GM19397 (cell line): ENCODE measurements at regions not wholly inside any gene's neighbourhood (a gene's known extent, or its start where the extent isn't known, plus 50 kb on each side); places are given as distances from the start of the nearest gene placed in this dataset.

Source experiments
- ATAC-seq: cut with Tn5 transposase; IDR thresholded peaks from one replicate; pipeline ENCODE4 v1.9.1; 2021; ENCODE audit warnings: mild to moderate bottlenecking, moderate library complexity; ENCODE audit not compliant: unreplicated experiment

DNA sequence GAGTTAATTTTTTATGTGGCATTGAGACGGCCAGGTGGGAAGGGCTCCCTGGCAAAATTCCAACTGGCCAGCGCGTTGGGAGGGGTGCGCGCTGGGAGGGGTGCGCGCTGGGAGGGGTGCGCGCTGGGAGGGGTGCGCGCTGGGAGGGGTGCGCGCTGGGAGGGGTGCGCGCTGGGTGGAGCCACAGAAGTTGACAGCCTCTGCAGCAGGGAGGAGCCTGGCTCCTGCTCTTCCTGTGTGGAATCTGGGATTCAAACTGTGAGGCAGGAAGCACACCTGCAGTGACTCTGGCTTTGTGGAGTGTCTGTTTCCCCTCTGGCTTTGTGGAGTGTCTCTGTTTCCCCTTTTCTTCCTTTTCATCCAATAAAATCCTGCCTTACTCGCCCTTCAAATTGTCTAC lies 147.9 kb upstream of the CBLN2 start:
- ATAC-seq = no peak

DNA sequence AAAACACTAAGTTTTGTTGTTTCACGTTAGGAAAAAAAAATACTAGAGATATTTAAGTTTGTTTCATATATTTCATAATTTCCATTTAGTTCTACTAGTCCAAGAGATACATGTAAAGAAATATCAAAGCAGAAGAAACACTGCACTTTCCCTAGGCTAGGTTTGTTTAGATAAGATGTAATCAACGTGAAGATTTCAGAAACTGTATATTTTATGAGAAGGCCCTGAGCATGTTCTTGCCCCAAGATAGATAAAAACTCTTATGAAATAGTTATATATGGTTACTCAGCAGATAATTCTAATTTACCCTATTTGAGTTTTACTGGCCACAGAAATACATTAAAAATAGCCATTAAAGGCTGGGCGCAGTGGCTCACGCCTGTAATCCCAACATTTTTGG lies 143.6 kb upstream of the CBLN2 start:
- ATAC-seq = no peak

GRCh38 chr18:72675394-72675793 lies 131.3 kb upstream of the CBLN2 start:
- no peak for ATAC-seq

DNA sequence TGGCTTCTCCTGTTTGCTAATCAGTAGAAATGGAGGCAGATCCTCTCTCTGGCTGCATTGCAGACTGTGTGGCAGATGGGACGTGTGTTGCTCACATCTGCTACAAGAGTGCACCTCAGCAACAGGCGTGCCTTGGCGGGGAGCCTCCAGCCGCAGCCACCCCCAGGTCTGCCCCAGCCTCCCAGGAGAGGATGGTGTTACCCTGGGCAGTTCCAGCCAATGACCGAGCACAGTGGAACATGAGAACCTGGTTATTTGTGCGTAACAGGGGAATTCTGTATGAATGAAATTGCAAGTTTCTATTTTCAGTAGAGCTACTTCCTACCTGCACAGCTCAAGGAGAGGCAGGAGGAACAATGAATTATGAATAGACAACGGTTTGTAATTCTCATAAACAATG lies 130.6 kb upstream of the CBLN2 start:
- ATAC-seq = peak; percentile 98

DNA sequence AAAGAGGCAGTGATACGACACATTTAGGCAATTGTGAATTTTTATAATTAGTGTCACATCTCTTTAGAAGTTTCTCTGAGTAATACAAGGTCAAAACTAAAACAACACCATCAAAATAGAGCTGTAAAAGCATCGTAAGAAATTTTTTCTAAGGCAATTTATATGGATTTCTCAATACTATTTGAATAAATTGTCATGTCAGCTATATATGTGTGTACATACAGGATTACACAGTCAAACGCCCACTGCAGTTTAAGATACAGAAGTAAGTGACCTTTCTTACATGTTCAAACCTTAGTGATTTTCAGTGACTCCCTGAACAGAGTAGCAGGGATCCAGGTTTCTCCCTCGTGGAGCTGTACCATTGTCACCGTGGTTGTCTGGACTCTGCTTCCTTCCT lies 129.1 kb upstream of the CBLN2 start:
- ATAC-seq = no peak

- ATAC-seq = no peak
Measured at GRCh38 chr18:72672364-72673184, 128.4 kb upstream of the CBLN2 start.

- ATAC-seq = no peak
Measured at GRCh38 chr18:72667932-72668331, 123.8 kb upstream of the CBLN2 start.

DNA sequence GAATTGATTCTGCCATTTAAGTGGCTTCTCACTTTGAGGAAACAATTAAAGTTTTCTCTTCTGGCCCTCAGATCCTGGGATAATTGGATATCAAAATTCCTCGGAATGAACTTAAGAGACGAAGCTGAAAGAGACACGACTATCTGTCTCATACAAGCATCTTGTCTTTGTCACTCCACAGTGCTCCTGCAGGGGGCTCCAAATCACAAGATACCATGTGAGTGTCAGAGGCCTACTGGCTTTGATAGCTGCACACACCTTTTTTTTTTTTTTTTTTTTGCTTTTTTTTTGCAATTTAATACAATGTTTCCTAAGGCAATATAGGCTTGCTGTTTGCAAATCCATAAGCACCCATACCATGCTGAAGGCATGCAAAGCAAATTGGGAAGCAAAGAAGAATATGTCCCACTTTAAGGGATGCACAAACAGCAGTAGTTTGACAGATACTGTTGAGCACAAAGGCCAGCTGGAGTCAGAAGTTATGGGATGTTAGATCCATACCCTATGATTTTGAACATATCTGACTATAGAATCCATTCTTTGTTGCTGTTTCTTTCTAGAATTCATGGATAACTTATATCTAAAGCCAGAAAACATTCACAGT lies 109.0 kb upstream of the CBLN2 start:
- ATAC-seq = peak; percentile 95

DNA sequence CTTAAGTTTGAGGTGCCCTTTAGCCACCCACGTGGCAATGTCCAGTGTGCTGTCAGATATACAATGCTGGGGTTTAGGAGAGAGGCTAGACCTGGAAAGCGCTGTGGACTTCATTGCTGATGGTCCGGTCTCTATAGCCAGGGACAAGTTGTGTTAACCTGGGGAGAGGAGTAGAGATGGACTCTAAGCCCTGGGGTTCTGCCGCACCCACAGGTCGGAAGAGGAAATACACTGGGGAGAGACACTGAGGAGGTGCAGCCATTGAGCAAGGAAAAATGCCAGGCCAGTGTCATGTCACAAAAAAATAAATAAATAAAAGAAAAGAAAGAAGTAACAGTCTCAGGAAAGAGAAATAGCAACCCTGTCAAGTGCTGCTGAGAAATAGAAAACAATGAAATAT lies 106.9 kb upstream of the CBLN2 start:
- ATAC-seq = no peak

GRCh38 chr18:72648481-72648960 lies 104.4 kb upstream of the CBLN2 start:
- ATAC-seq = no peak

DNA sequence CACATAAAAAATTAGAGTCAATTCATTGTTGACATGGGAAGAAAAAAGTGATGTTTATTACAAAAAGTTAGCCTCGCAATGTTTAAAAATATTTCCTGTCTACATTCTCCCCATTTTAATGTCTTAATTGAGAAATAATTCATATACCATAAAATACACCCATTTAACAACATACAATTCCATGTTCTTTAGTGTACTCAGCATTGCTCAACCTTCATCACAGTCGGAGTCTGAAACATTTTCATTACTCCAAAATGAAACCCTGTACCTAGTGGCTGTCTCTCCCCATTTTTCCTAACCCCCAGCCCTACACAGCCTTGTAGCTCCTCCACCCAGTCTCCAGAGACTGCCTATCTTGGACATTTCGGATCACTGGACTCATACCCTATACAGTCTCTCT lies 103.9 kb upstream of the CBLN2 start:
- no peak for ATAC-seq

- ATAC-seq = no peak
Measured at GRCh38 chr18:72640557-72640956, 96.4 kb upstream of the CBLN2 start.

DNA sequence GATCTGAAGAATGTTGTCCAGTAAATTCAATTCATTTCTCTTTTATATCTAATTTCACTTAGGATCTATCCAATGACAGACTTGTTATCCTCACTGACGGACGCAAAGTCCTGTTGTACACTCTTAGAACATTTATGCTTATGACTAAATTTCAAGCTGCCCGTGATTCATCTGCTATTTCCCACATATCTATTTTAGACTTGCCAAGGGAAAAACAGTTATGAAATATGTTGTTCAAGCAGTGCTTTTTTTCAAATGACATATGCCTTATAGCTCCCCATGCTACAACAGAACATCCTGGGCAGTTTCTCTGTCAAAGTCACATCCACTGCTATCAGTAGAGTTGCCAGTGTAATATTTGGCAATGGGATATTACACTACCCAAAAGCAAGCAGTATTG lies 94.2 kb upstream of the CBLN2 start:
- ATAC-seq = no peak

DNA sequence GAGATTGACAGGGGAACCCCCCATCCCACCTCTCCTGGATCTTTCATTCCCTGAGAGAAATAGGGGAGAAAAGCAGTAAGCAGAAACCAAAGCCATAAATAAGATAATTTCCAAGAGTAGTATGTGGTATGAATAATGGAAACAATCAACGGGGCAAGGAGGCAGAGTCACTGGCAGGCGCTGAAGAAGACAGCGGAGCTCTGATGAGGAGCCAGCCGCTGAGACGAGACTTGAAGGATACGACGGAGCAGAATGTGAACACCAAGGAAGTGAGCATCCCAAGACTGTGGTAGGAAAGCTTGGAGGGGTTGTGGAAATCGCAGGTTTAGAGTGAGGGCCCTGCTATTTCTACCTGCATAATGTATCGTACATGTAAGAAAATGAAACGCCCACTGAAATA lies 93.6 kb upstream of the CBLN2 start:
- no peak for ATAC-seq

DNA sequence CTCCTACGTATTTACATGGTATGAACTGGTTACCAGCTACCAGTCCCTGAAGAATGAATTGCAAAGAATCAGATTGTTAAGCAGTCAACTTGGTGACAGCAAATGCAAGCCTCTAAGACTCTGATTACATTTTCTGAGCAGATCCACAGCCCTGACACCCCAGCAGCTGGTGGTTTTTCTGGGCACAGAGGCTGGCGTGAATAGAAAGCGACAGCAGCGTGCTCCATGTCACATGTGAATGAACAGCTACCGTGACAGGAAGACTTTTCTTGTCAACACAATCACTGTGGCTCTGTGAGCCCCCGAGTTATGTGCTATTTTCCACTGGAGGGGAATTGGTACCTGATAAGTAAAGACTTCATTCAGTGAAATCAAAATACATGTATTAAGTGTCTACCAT lies 93.2 kb upstream of the CBLN2 start:
- no peak for ATAC-seq

- no peak for ATAC-seq
Measured at GRCh38 chr18:72636611-72637010, 92.5 kb upstream of the CBLN2 start.

DNA sequence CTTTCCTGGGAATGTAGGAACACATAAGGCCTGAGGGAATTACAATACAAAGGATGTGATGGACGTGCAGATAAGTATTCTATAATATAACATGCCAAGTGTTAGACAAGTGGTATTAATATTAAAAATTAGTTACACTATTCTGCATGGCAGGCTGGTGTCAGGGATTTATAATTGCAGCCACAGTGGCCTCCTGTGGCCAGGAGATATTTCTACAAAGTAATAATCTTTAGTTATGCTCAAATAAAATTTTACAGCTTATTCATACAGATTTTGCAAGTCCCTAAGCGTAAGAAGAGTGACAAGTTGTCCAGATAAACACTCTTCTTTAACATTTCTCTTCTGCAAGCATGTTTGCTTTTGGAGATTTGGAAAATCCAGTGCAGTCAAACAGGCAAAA lies 90.4 kb upstream of the CBLN2 start:
- ATAC-seq = no peak

GRCh38 chr18:72630991-72631390 lies 86.8 kb upstream of the CBLN2 start:
- no peak for ATAC-seq

- ATAC-seq = no peak
Measured at GRCh38 chr18:72623444-72623843, 79.3 kb upstream of the CBLN2 start.

DNA sequence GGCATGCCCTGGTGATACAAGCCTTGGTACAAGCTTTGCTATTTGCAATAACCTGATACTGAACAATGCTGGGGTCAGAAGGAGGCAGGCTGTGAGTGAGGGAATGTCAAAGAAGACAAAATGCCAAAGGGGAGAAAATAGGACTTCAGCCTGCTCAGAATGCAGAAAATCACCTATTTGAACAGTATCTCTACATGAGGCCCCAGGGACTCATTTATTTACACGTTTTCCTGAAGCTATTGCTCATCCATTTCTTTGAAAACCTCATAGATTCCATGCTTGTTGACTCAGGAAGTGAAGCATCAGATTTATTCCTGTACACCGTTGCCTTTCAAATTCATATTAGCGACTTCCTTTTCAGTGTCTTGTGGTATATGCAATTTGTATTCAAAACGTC lies 69.4 kb upstream of the CBLN2 start:
- no peak for ATAC-seq

- ATAC-seq = no peak
Measured at GRCh38 chr18:72612894-72613533, 68.9 kb upstream of the CBLN2 start.

DNA sequence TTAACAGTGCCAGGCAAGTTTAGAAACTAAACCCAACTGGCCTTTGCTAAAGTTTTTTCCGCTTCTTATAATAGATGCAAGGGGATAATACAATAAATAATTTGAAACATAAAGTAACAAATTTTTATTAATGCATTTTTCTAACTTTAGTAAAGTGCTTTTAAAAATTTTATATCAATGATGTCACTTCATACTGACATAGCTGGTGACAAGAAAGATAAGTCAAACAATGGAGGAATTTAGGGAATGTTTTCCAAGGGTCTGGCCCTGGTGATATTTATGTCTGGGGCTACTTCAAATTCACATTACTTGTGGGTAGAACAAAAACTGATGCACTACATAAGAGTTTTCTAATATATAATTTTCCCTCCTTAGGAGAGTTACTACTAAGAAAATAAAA lies 61.2 kb upstream of the CBLN2 start:
- no peak for ATAC-seq
